ENCODE measurements at regions not wholly inside any gene's neighbourhood (a gene's known extent, or its start where the extent isn't known, plus 50 kb on each side); places are given as distances from the start of the nearest gene placed in this dataset.

GRCh38 chr5:147169399-147169798 lies 65.4 kb upstream of the STK32A start:
- DNase-seq (ENCODE audit: low spot score) = no peak

DNA sequence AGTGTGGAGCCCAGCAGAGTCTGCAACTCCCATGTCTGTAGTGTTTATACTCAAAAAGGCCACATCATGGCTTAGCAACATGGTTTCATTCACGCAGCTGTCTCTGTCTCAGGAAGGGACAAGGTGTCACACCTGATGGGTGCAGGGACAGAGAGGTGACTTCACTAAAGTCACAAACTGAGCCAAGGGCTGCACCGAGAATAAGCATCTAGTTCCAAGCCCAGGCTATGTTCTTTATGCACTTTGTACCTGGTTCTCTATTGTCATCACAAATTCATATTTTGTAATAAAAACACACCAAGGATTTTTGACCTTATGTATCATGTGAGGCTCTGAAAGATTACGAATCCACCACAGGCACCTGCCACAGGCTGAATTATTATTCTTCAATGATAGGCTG lies 64.9 kb upstream of the STK32A start:
- no peak for DNase-seq (ENCODE audit: low spot score)

DNA sequence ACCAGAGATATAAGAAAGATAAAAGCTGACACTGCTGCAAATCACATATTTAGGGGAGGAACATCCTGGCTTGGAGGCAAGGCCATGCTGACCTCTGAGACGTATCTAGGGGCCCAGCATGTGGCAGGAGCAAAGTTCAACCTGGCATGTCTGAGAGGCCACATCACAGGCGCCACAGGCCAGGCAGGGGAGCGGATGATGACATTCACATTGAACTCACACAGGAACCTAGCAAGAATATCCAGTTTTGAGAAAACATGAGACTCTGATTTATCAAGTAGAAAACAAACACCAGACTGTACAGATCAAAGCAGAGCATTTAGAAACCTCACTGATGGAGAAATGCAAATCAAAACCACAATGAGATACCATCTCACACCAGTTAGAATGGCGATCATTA lies 64.2 kb upstream of the STK32A start:
- no peak for DNase-seq (ENCODE audit: low spot score)

DNA sequence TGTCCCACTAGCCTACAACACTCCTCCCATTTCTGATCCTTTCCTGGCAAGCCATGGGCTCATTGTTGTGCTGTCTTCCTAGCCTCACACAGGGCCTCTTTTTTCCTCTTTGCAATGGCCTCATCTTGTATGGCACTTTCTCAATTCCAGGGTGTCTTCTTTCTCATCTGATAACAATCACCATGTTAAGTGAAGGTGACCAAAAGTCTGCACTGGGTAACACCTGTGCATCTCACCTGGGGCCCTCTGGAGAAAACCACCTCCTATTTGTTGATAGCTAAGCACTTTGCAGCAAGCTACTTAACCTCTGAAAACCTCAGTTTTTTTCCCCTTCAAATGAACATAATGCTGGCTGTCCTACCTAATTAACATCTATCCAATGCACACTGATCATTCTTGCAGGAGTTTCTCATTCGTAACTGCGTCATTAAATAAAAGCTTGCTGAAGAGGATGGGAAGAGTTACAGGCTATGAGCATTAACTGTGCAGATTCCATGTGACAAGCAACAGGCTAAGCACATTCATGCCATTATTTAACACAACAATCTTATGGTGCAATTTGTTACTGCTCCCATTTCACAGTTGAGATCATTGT lies 60.1 kb upstream of the STK32A start:
- DNase-seq (ENCODE audit: low spot score) = peak; percentile 7

DNA sequence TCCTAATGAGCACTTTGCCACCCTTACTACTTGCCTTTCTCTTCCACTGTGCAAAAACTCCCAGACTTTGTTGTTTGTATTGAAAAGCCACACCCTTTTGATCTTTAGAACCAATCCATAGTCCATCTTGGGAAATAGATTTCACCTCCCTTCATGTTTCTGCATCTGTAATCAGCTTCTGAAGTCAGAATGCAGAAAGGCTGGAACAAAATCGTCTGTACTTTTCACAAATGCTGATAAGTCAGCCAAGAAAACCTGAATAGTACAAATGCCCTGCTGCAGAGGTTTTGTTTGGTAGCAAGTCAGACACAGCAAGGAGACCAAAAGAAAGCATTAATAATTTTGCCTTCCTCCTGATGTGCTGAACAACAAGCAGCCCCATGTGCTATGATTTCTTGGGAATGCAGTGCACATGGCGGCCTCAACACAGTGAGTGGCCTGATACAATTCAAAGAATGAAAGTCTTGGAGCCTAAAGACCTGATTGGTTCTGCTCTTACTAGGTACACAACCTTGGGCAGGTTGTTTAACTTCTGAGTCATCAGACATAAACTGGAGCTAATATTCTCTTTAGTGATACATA lies 59.2 kb upstream of the STK32A start:
- no peak for DNase-seq (ENCODE audit: low spot score)

DNA sequence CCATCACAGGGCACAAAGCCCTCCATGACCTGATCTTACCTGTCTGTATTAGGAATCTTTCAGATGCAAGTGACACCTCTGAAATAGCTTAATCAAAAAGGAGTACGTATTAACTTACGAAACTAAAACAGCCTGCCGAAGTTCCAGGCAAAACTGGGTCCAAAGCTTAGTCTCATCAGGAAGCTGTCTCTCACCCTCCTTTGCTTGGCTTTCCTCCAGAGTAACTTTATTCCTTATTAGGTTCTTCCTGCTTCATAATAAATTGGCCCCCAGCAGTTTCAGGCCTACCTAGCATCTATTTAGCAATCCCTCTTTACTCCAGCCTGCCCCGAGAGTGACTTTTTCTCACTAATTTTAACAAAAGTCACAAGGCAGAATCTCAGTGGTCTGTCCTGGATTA lies 58.4 kb upstream of the STK32A start:
- no peak for DNase-seq (ENCODE audit: low spot score)

- DNase-seq (ENCODE audit: low spot score) = no peak
Observed at GRCh38 chr5:147177125-147177840, 57.5 kb upstream of the STK32A start.

- DNase-seq (ENCODE audit: low spot score) = no peak
Observed at GRCh38 chr5:147179562-147180147, 55.2 kb upstream of the STK32A start.

GRCh38 chr5:147180751-147181150 lies 54.1 kb upstream of the STK32A start:
- DNase-seq (ENCODE audit: low spot score) = no peak
